KMS-11 (cell line): ENCODE measurements at regions not wholly inside any gene's neighbourhood (a gene's known extent, or its start where the extent isn't known, plus 50 kb on each side); places are given as distances from the start of the nearest gene placed in this dataset.

Source experiments
- H2AFZ ChIP-seq: fragments of 200-600 bp; sonication (generic); 2 replicates; pipeline ENCODE4 v1.6.1; 2016; ENCODE audit warnings: antibody characterized with exemption, mixed run types, low read depth
- H3K27ac ChIP-seq: fragments of 200-600 bp; sonication (generic); 2 replicates; pipeline ENCODE4 v1.6.1; 2016; ENCODE audit warnings: mild to moderate bottlenecking, mixed run types
- H3K27me3 ChIP-seq: fragments of 200-600 bp; sonication (generic); 2 replicates; pipeline ENCODE4 v1.6.1; 2017; ENCODE audit warnings: mild to moderate bottlenecking, low read depth, mixed run types, moderate library complexity; ENCODE audit not compliant: insufficient read depth
- H3K36me3 ChIP-seq: fragments of 200-600 bp; sonication (generic); 2 replicates; pipeline ENCODE4 v1.6.1; 2017; ENCODE audit warnings: mild to moderate bottlenecking, mixed run types; ENCODE audit not compliant: insufficient read depth
- H3K4me1 ChIP-seq: fragments of 200-600 bp; sonication (generic); 2 replicates; pipeline ENCODE4 v1.6.1; 2016; ENCODE audit warnings: mild to moderate bottlenecking, low read depth, mixed run types; ENCODE audit not compliant: poor library complexity, severe bottlenecking
- H3K4me2 ChIP-seq: fragments of 200-600 bp; sonication (generic); 2 replicates; pipeline ENCODE4 v1.7.0; 2016; ENCODE audit warnings: mild to moderate bottlenecking, mixed run types
- H3K4me3 ChIP-seq: fragments of 200-600 bp; sonication (generic); IDR thresholded peaks from 2 replicates; pipeline ENCODE4 v1.6.1; 2017; ENCODE audit warnings: low read depth, low read length, mixed read lengths; ENCODE audit not compliant: insufficient read depth
- H3K79me2 ChIP-seq: fragments of 200-600 bp; sonication (generic); 2 replicates; pipeline ENCODE4 v1.6.1; 2016; ENCODE audit warnings: low read depth, mixed run types; ENCODE audit not compliant: insufficient read depth
- H3K9ac ChIP-seq: fragments of 200-600 bp; sonication (generic); 2 replicates; pipeline ENCODE4 v1.6.1; 2016; ENCODE audit warnings: mild to moderate bottlenecking, mixed run types
- H4K20me1 ChIP-seq: fragments of 200-600 bp; sonication (generic); 2 replicates; pipeline ENCODE4 v1.6.1; 2016; ENCODE audit warnings: mild to moderate bottlenecking, mixed run types; ENCODE audit not compliant: insufficient read depth
- TF ChIP-seq, protein P1 (sequence below): fragments of 200-600 bp; sonication (generic); conservative IDR thresholded peaks from 2 replicates; pipeline ENCODE4 v1.6.1; 2017; ENCODE audit warnings: low read depth, mild to moderate bottlenecking, antibody characterized with exemption, low read length, moderate library complexity, mixed read lengths

DNA sequence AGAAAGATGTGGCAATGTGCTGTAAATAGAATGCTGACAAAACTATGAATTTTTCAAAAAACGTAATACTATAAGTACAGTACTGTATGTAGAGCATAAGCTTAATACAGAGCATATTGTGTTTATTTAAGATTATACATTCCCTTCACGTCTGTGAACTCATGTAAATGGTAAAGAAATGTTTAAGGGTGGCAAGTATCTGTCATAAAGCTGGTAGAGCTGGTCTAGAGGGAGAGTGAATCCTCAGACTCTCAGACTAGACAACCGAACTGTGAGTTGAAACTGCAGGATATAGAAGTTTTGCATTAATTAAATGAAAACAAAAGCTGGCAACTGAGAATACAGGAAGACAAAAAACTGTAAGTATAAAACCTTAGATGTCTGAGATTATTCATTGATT lies 87.3 kb upstream of the ANXA1 start:
- TF ChIP-seq, protein P1, sequence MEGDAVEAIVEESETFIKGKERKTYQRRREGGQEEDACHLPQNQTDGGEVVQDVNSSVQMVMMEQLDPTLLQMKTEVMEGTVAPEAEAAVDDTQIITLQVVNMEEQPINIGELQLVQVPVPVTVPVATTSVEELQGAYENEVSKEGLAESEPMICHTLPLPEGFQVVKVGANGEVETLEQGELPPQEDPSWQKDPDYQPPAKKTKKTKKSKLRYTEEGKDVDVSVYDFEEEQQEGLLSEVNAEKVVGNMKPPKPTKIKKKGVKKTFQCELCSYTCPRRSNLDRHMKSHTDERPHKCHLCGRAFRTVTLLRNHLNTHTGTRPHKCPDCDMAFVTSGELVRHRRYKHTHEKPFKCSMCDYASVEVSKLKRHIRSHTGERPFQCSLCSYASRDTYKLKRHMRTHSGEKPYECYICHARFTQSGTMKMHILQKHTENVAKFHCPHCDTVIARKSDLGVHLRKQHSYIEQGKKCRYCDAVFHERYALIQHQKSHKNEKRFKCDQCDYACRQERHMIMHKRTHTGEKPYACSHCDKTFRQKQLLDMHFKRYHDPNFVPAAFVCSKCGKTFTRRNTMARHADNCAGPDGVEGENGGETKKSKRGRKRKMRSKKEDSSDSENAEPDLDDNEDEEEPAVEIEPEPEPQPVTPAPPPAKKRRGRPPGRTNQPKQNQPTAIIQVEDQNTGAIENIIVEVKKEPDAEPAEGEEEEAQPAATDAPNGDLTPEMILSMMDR: no peak
- H3K36me3 ChIP-seq: no peaks in the 10 kb centered on the region
- H3K9ac ChIP-seq: no peak overlapping the region
- H3K27ac ChIP-seq: no peak overlapping the region
- no peak overlapping the region for H2AFZ ChIP-seq
- H3K4me1 ChIP-seq: no peaks in the 10 kb centered on the region
- no peak overlapping the region for H3K4me3 ChIP-seq
- H4K20me1 ChIP-seq: no peaks in the 10 kb centered on the region
- H3K27me3 ChIP-seq: no peaks in the 10 kb centered on the region
- no peaks in the 10 kb centered on the region for H3K79me2 ChIP-seq
- H3K4me2 ChIP-seq: no peak overlapping the region

DNA sequence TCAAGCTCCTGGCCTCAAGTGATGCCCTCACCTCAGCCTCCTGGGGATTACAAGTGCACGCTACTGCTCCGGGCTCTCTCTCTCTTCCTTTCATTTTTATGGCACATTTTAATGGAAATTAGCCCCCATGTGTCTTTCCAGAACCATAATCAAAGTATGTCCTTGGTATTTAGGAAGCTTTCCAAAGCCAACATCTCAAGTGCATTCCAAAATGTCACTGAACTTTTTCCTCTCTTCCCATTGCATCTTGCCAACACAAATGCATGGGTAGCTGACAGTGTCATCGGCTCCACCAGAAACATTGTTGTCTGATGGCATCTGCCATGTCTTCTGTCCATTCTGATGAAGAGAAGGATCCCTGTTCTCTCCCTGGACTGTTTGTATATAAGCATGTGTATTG lies 90.5 kb upstream of the ANXA1 start:
- H2AFZ ChIP-seq: no peak overlapping the region
- H3K4me2 ChIP-seq: no peak overlapping the region
- H3K9ac ChIP-seq: no peak overlapping the region
- no peak overlapping the region for H3K4me3 ChIP-seq
- H3K27me3 ChIP-seq: no peaks in the 10 kb centered on the region
- TF ChIP-seq, protein P1: no peak
- no peaks in the 10 kb centered on the region for H4K20me1 ChIP-seq
- no peak overlapping the region for H3K27ac ChIP-seq
- no peaks in the 10 kb centered on the region for H3K4me1 ChIP-seq
- H3K36me3 ChIP-seq: no peaks in the 10 kb centered on the region
- no peaks in the 10 kb centered on the region for H3K79me2 ChIP-seq

DNA sequence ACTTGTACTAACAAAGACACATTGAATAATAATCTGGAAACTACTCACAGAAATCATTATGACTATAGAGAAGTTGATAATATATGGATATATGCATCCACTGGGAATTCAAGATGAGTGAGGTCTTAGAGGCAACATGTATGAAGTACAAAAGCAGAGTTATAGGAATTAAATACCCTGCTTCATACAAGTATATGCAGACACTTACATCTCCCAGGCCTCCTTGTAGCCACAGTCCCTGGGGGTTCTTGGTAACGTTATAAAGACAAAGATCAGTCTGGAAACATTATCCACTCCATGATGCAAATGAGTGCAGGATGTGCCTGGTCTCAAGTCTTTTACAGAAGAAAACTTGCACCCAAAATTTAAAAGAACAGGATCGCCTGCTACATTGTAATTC lies 92.4 kb upstream of the ANXA1 start:
- TF ChIP-seq, protein P1: no peak
- Histone ChIP-seq H3K27ac (no peak overlapping the region), H2AFZ (no peak overlapping the region), H4K20me1 (no peaks in the 10 kb centered on the region), H3K27me3 (no peaks in the 10 kb centered on the region), H3K4me3 (no peak overlapping the region), H3K4me2 (no peak overlapping the region), H3K79me2 (no peaks in the 10 kb centered on the region), H3K9ac (no peak overlapping the region), H3K4me1 (no peaks in the 10 kb centered on the region), H3K36me3 (no peaks in the 10 kb centered on the region)

DNA sequence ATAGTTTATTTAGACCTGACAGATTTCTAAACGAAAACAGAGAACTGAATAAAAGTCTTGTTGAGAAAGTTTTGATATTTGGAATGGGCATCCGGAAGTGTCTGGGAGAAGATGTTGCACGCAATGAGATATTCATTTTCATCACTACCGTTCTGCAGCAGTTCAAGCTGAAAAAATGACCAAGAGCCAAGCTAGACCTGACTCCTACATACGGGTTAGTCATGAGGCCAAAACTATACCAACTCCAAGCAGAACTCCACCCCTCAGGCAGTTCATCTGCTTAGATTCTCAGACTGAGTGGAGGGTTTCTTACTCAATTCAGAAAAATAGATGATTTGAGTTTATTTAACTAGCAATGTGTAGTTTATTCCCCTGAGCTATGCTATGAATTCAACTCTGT lies 95.4 kb upstream of the ANXA1 start:
- H3K9ac ChIP-seq: no peak overlapping the region
- H2AFZ ChIP-seq: no peak overlapping the region
- no peaks in the 10 kb centered on the region for H3K36me3 ChIP-seq
- H3K27me3 ChIP-seq: no peaks in the 10 kb centered on the region
- no peaks in the 10 kb centered on the region for H3K4me1 ChIP-seq
- H3K4me3 ChIP-seq: no peak overlapping the region
- H4K20me1 ChIP-seq: no peaks in the 10 kb centered on the region
- no peaks in the 10 kb centered on the region for H3K79me2 ChIP-seq
- no peak overlapping the region for H3K27ac ChIP-seq
- TF ChIP-seq, protein P1: no peak
- H3K4me2 ChIP-seq: no peak overlapping the region

DNA sequence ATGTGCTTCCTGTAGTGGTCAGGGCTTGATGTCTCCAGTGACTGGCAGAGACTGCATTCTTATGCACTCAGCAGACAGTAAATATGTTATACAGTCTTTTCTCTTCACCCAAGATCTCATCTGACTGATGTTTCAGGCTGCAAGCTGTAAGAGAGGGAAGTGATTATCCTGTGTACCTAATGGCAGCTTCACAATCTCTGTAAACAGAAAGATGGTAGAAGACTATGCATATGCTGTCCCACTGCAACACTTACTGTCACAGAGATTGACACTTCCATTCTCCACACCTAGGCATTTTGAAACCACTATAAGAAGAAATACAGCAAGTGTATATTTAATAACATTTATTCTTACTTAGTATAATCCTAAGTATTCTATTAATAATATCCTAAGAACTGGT lies 97.6 kb upstream of the ANXA1 start:
- H3K27ac ChIP-seq: no peak overlapping the region
- H2AFZ ChIP-seq: no peak overlapping the region
- H3K79me2 ChIP-seq: no peaks in the 10 kb centered on the region
- no peaks in the 10 kb centered on the region for H3K4me1 ChIP-seq
- H3K4me3 ChIP-seq: no peak overlapping the region
- no peaks in the 10 kb centered on the region for H4K20me1 ChIP-seq
- no peak overlapping the region for H3K4me2 ChIP-seq
- H3K27me3 ChIP-seq: no peaks in the 10 kb centered on the region
- TF ChIP-seq, protein P1: no peak
- H3K36me3 ChIP-seq: no peaks in the 10 kb centered on the region
- H3K9ac ChIP-seq: no peak overlapping the region
